Kidney (tissue), 13 donors: ENCODE measurements at regions not wholly inside any gene's neighbourhood (a gene's known extent, or its start where the extent isn't known, plus 50 kb on each side); places are given as distances from the start of the nearest gene placed in this dataset.

Experiments
- DNase-seq, 5 donors: peaks; one replicate each; pipeline ENCODE4 v3.0.0-alpha.2; 2013 to 2020
- FAIRE-seq: peaks from 2 replicates; lab custom pipeline; 2012; peaks lifted over from hg19 to GRCh38; lab: Jason Lieb, UNC
- H3K27ac ChIP-seq, 2 donors: one replicate each; pipeline ENCODE4 v1.7.0; 2013; ENCODE audit warnings: low read depth in 2 of 2, low read length in 2 of 2, inconsistent platforms in 1 of 2
- H3K27me3 ChIP-seq: one replicate; pipeline ENCODE4 v1.7.1; 2013; ENCODE audit warnings: low read length, inconsistent platforms; ENCODE audit not compliant: control insufficient read depth, insufficient read depth
- H3K36me3 ChIP-seq, 3 donors: one replicate each; pipeline versions ENCODE4 v1.7.0 to v1.7.1; 2013; ENCODE audit warnings: low read length in 3 of 3, control low read depth in 1 of 3, inconsistent platforms in 1 of 3; ENCODE audit not compliant: insufficient read depth in 3 of 3, control insufficient read depth in 2 of 3
- H3K4me1 ChIP-seq, 3 donors: one replicate each; pipeline versions ENCODE4 v1.7.0 to v1.7.1; 2013; ENCODE audit warnings: low read length in 3 of 3, inconsistent platforms in 1 of 3, low read depth in 1 of 3; ENCODE audit not compliant: control insufficient read depth in 2 of 3, insufficient read depth in 2 of 3
- H3K4me3 ChIP-seq, 3 donors: one replicate each; pipeline versions ENCODE4 v1.7.0 to v1.8.1; 2013; ENCODE audit warnings: low read length in 3 of 3, control low read depth in 1 of 3, inconsistent platforms in 1 of 3
- H3K9ac ChIP-seq, 3 donors: one replicate each; pipeline versions ENCODE4 v1.7.0 to v1.7.1; 2013; ENCODE audit warnings: low read length in 3 of 3, control low read depth in 1 of 3, inconsistent platforms in 1 of 3
- H3K9me3 ChIP-seq, 3 donors: one replicate each; pipeline versions ENCODE4 v1.7.0 to v1.7.1; 2013; ENCODE audit warnings: low read length in 3 of 3, control low read depth in 1 of 3, inconsistent platforms in 1 of 3; ENCODE audit not compliant: control insufficient read depth in 2 of 3, insufficient read depth in 1 of 3
- intact Hi-C: fragments of 100-400 bp; cut with DNase I; formaldehyde crosslinking; loops from one replicate; pipeline ENCODE4 v1.11.1; 2022
- TF ChIP-seq, protein P1 (sequence below): IDR thresholded peaks from 3 replicates; pipeline ENCODE4 v1.5.1; 2012; ENCODE audit warnings: mild to moderate bottlenecking, moderate library complexity, borderline replicate concordance; ENCODE audit not compliant: insufficient read depth; ENCODE audit errors: extremely low read depth
- donor health status: control.
- donor health status: control.
- donor health status: control.
- donor health status: control.
- donor health status: control.
- donor health status: DM: yes; HTN: yes; CAD: no.
- donor health status: Normal renal cell carcinoma (clear cell type).

DNA sequence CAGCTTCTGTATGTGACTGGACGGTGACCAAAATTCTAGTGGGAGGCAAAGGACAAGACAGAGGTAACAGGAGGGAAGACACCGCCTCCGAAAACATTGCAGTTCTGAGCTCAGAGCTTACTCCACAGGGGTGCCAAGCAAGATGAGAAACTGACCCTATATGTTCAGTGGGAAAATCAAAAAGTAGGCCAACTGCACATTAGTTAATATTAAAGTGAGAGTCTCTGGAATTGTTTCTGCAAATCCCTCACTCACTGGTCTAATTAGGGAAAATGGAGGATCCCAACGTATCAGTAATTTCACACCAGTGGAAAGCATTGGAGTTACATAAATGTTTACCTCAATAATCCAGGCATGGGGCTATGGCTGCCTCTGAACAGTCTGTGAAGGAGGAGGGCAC, 313.3 kb upstream of the KCNH8 start:
- no peak overlapping the region for H3K4me3 ChIP-seq
- TF ChIP-seq, protein P1, sequence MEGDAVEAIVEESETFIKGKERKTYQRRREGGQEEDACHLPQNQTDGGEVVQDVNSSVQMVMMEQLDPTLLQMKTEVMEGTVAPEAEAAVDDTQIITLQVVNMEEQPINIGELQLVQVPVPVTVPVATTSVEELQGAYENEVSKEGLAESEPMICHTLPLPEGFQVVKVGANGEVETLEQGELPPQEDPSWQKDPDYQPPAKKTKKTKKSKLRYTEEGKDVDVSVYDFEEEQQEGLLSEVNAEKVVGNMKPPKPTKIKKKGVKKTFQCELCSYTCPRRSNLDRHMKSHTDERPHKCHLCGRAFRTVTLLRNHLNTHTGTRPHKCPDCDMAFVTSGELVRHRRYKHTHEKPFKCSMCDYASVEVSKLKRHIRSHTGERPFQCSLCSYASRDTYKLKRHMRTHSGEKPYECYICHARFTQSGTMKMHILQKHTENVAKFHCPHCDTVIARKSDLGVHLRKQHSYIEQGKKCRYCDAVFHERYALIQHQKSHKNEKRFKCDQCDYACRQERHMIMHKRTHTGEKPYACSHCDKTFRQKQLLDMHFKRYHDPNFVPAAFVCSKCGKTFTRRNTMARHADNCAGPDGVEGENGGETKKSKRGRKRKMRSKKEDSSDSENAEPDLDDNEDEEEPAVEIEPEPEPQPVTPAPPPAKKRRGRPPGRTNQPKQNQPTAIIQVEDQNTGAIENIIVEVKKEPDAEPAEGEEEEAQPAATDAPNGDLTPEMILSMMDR: no peak
- H3K27ac ChIP-seq: no peak overlapping the region
- H3K4me1 ChIP-seq: no peaks in the 10 kb centered on the region
- intact Hi-C loops: no loop called here
- FAIRE-seq (no peak), DNase-seq (no peak)
- no peaks in the 10 kb centered on the region for H3K27me3 ChIP-seq
- H3K9me3 ChIP-seq: no peaks in the 10 kb centered on the region
- H3K36me3 ChIP-seq: no peaks in the 10 kb centered on the region
- no peak overlapping the region for H3K9ac ChIP-seq

GRCh38 chr3:18830087-18830486, 318.2 kb upstream of the KCNH8 start:
- no peaks in the 10 kb centered on the region for H3K36me3 ChIP-seq
- no peak for DNase-seq
- TF ChIP-seq, protein P1: no peak
- no peak overlapping the region for H3K4me3 ChIP-seq
- H3K27me3 ChIP-seq: no peaks in the 10 kb centered on the region
- no peak overlapping the region for H3K27ac ChIP-seq
- no peak overlapping the region for H3K9ac ChIP-seq
- intact Hi-C loops: no loop called here
- H3K4me1 ChIP-seq: no peaks in the 10 kb centered on the region
- no peaks in the 10 kb centered on the region for H3K9me3 ChIP-seq
- FAIRE-seq: no peak

- Histone ChIP-seq H3K9ac (no peak overlapping the region), H3K9me3 (no peaks in the 10 kb centered on the region), H3K4me1 (no peaks in the 10 kb centered on the region), H3K4me3 (no peak overlapping the region), H3K36me3 (no peaks in the 10 kb centered on the region), H3K27ac (no peak overlapping the region), H3K27me3 (no peaks in the 10 kb centered on the region)
- FAIRE-seq: no peak
- TF ChIP-seq, protein P1: no peak
- DNase-seq: no peak
- intact Hi-C loops: no loop called here
Observed at GRCh38 chr3:18828637-18829036, 319.7 kb upstream of the KCNH8 start.

GRCh38 chr3:18827664-18828063, 320.6 kb upstream of the KCNH8 start:
- no peaks in the 10 kb centered on the region for H3K36me3 ChIP-seq
- DNase-seq (no peak), FAIRE-seq (no peak)
- H3K4me1 ChIP-seq: no peaks in the 10 kb centered on the region
- no peaks in the 10 kb centered on the region for H3K27me3 ChIP-seq
- H3K4me3 ChIP-seq: no peak overlapping the region
- no peaks in the 10 kb centered on the region for H3K9me3 ChIP-seq
- H3K27ac ChIP-seq: no peak overlapping the region
- TF ChIP-seq, protein P1: no peak
- intact Hi-C loops: no loop called here
- H3K9ac ChIP-seq: no peak overlapping the region
